ENCODE measurements at regions not wholly inside any gene's neighbourhood (a gene's known extent, or its start where the extent isn't known, plus 50 kb on each side); places are given as distances from the start of the nearest gene placed in this dataset.
A peak's percentile ranks its signal among the peaks of the same experiment; 100 is the strongest.

DNA sequence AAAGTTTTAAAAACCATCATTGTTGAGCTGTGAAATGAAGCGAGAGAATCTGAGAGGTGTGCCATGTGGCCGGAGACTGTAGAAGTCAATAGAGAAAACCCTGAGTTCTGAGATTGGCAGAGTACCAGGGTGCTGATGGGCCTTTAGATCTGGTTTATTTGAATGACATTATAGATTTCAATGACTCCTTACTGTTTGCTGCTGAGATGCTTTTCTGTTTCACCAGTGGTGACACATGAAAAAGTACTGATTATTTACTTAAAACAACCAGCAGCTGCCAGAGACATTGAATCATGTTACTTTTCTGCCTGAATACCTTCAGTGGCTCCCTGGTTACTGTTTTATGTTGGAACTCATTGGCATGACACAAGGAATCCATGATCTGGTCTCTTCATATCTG lies 602.7 kb upstream of the ZNF804A start:
- no peak overlapping the region for H3K4me3 ChIP-seq (ENCODE audit: low read length)
- peaks cover 70% of the 10 kb centered on the region for H3K4me1 ChIP-seq (ENCODE audit: insufficient read depth, low read length)
- no peaks in the 10 kb centered on the region for H4K20me1 ChIP-seq (ENCODE audit: low read length)
- no peaks in the 10 kb centered on the region for H3F3A ChIP-seq (ENCODE audit: low read length, unreplicated experiment)
- H3K27ac ChIP-seq (ENCODE audit: low read length), result peak overlapping the region; percentile 52
- H3K4me2 ChIP-seq (ENCODE audit: low read length), result 0 out of 2 replicates have a peak overlapping the region, but pooled peaks have one; percentile 12
- no peak overlapping the region for H2AFZ ChIP-seq (ENCODE audit: low read length)
- intact Hi-C loops (cut with micrococcal nuclease), result loop anchor here (2.0 to 10.0 kb wide), 4 partner anchors 27 to 701 kb away; no protein-coding TSS in a partner anchor
- DNase-seq (peak; percentile 93), ATAC-seq (peak; percentile 66)
- no TSS peak for BruUV-seq (replicated peaks)
- no peaks in the 10 kb centered on the region for H3K9me3 ChIP-seq (ENCODE audit: low read length)
- no peaks in the 10 kb centered on the region for H3K27me3 ChIP-seq (ENCODE audit: low read length)
- CTCF ChIA-PET, result no interaction called here
- POLR2A ChIA-PET (ENCODE audit: unreplicated experiment), result no interaction called here
- H3K79me2 ChIP-seq (ENCODE audit: low read length), result no peaks in the 10 kb centered on the region
- no peaks in the 10 kb centered on the region for H3K36me3 ChIP-seq (ENCODE audit: low read depth, low read length)
- TF ChIP-seq CTCF (conservative IDR thresholded peaks at IDR 0.05; ENCODE audit: low read depth, low read length) (no peak), EZH2phosphoT487 (IDR thresholded peaks at IDR 0.05; ENCODE audit: borderline replicate concordance, low read length) (no peak), EZH2 (IDR thresholded peaks at IDR 0.05; ENCODE audit: low read length, unreplicated experiment) (no peak)
- H3K9me2 ChIP-seq (replicated peaks; ENCODE audit: low read length), result no peaks in the 10 kb centered on the region
- no peak overlapping the region for H3K9ac ChIP-seq (ENCODE audit: low read length)

DNA sequence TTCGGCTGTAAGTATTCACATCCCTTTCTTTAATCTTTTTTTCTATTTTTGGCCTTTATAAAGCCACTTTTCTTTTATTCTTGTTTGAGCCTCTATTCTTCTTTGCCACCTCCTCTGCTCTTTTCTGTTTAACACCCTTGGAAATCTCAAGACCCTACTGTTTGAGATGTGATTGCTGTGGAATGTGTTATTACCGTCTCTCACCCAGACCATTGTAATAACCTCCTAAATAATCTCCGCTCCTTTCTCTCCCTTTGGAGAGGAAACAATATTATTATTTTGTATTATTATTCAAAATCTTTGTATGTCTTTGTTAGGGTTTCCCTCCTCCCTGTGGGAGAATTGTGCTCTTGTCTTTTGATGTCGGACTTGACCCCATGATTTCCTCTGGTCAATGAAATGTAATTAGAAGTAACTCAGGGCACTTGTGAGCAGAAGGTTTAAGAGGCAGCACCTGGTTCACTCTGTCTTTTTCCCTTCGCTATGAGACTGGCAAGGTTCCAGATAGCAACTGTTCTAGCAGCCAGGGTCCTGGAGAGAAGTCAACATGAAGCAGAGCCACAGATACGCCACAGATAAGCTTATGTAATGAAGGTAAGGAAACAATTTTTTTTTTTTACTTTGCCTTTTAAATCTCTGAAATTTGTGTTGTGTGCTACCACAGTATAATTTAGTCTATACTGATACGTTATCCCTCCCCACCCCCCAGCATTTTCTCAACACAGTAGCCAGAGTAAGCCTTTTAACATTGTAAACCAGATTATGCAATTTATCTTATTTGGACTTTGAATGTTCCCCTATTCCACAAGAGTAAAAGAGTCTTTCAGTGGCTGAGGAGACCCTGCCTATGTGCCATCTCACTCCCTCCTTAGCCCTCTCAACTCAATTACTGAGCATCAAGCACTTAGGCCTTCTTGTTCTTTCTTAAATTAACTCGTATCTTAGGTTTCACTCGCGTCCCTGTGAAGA lies 601.2 kb upstream of the ZNF804A start:
- no peaks in the 10 kb centered on the region for H3K9me2 ChIP-seq (replicated peaks; ENCODE audit: low read length)
- ChIA-PET CTCF (no interaction called here), POLR2A (ENCODE audit: unreplicated experiment) (no interaction called here)
- no peaks in the 10 kb centered on the region for H3K79me2 ChIP-seq (ENCODE audit: low read length)
- intact Hi-C loops (cut with micrococcal nuclease), result loop anchor here (5.0 to 10.0 kb wide), 3 partner anchors 55 to 702 kb away; no protein-coding TSS in a partner anchor
- no peak for DNase-seq
- H3K4me3 ChIP-seq (ENCODE audit: low read length), result no peak overlapping the region
- H2AFZ ChIP-seq (ENCODE audit: low read length), result no peak overlapping the region
- no peak for ATAC-seq
- H3F3A ChIP-seq (ENCODE audit: low read length, unreplicated experiment), result no peaks in the 10 kb centered on the region
- H3K27ac ChIP-seq (ENCODE audit: low read length), result no peak overlapping the region
- no peak overlapping the region for H3K9ac ChIP-seq (ENCODE audit: low read length)
- TF ChIP-seq EZH2phosphoT487 (IDR thresholded peaks at IDR 0.05; ENCODE audit: borderline replicate concordance, low read length) (no peak), CTCF (conservative IDR thresholded peaks at IDR 0.05; ENCODE audit: low read depth, low read length) (no peak), EZH2 (IDR thresholded peaks at IDR 0.05; ENCODE audit: low read length, unreplicated experiment) (no peak)
- no TSS peak for BruUV-seq (replicated peaks)
- no peaks in the 10 kb centered on the region for H3K9me3 ChIP-seq (ENCODE audit: low read length)
- H3K36me3 ChIP-seq (ENCODE audit: low read depth, low read length), result no peaks in the 10 kb centered on the region
- H3K27me3 ChIP-seq (ENCODE audit: low read length), result no peaks in the 10 kb centered on the region
- no peak overlapping the region for H3K4me2 ChIP-seq (ENCODE audit: low read length)
- H3K4me1 ChIP-seq (ENCODE audit: insufficient read depth, low read length), result peaks cover 59% of the 10 kb centered on the region
- no peaks in the 10 kb centered on the region for H4K20me1 ChIP-seq (ENCODE audit: low read length)
